K562 (cell line): ENCODE measurements at regions not wholly inside any gene's neighbourhood (a gene's known extent, or its start where the extent isn't known, plus 50 kb on each side); places are given as distances from the start of the nearest gene placed in this dataset.

Source experiments
- ATAC-seq: fragments of 200-7000 bp; cut with Tn5 transposase; 3 replicates; pipeline ENCODE4 v1.9.1; 2020; ENCODE audit warnings: moderate library complexity
- BruUV-seq: library from RNA; stranded (reverse); fragments of 400-500 nt; replicated peaks from 2 replicates; lab custom pipeline; 2021; lab: Mats Ljungman, UMichigan
- CTCF ChIA-PET: fragments of 300-600 bp; formaldehyde crosslinking; extraction: SDS; loops from one replicate; lab custom pipeline; 2021; ENCODE audit warnings: low intra/inter-chr PET ratio; lab: Yijun Ruan, JAX
- POLR2A ChIA-PET: fragments of 300-600, 350-650 bp; sonication (Branson Sonifier 250); formaldehyde crosslinking; extraction: SDS; loops from one replicate; lab custom pipeline; 2021; ENCODE audit warnings: antibody characterized with exemption, inconsistent platforms; lab: Yijun Ruan, JAX
- DNase-seq, 4 experiments: peaks; one replicate each; pipeline versions ENCODE4 v3.0.0 to v3.0.0-alpha.2; 2011 to 2018; ENCODE audit warnings: low spot score in 3 of 4, mixed read lengths in 3 of 4; ENCODE audit errors: extremely low read depth in 1 of 4
- FAIRE-seq: peaks from 2 replicates; lab custom pipeline; 2011; peaks lifted over from hg19 to GRCh38; lab: Jason Lieb, UNC
- H2AFZ ChIP-seq: 2 replicates; pipeline ENCODE4 v1.6.0; 2011; ENCODE audit warnings: low read depth, low read length, control low read depth, inconsistent platforms
- H3K27ac ChIP-seq: fragments of 200-600 bp; 3 replicates; pipeline ENCODE4 v1.8.0; 2011; ENCODE audit warnings: low read depth, mild to moderate bottlenecking, control low read depth, inconsistent platforms, low read length, moderate library complexity, mixed read lengths; ENCODE audit errors: extremely low read depth
- H3K27me3 ChIP-seq, 2 experiments: fragments of 300-600 bp in 1 of 2; 2 replicates in 1 of 2; 3 replicates in 1 of 2; pipeline versions ENCODE4 v1.6.0 to v1.8.0; 2011; ENCODE audit warnings: inconsistent platforms in 2 of 2, low read length in 2 of 2, mild to moderate bottlenecking in 1 of 2, mixed read lengths in 1 of 2, moderate library complexity in 1 of 2; ENCODE audit not compliant: control insufficient read depth in 2 of 2, insufficient read depth in 2 of 2
- H3K36me3 ChIP-seq: fragments of 300-600 bp; 3 replicates; pipeline ENCODE4 v1.8.0; 2011; ENCODE audit warnings: mild to moderate bottlenecking, low read length, inconsistent platforms; ENCODE audit not compliant: control insufficient read depth, insufficient read depth
- H3K4me1 ChIP-seq, 2 experiments: fragments of 200-600 bp in 1 of 2; replicated peaks in 1 of 2; 2 replicates in 1 of 2; 3 replicates in 1 of 2; pipeline versions ENCODE4 v1.5.1 to v1.8.0; 2011; ENCODE audit warnings: inconsistent platforms in 2 of 2, low read length in 2 of 2, mild to moderate bottlenecking in 1 of 2, mixed read lengths in 1 of 2, moderate library complexity in 1 of 2; ENCODE audit not compliant: control insufficient read depth in 2 of 2, insufficient read depth in 2 of 2
- H3K4me2 ChIP-seq: 2 replicates; pipeline ENCODE4 v1.6.1; 2011; ENCODE audit warnings: low read length, control low read depth, inconsistent platforms, mixed read lengths; ENCODE audit not compliant: insufficient read depth
- H3K4me3 ChIP-seq: fragments of 200-600 bp; sonication (generic), shearing (Covaris generic); 2 replicates; pipeline ENCODE4 v1.5.1; 2016; ENCODE audit warnings: control low read depth, inconsistent platforms
- H3K79me2 ChIP-seq: fragments of 200-600 bp; 3 replicates; pipeline ENCODE4 v1.8.0; 2011; ENCODE audit warnings: low read length, inconsistent platforms; ENCODE audit not compliant: control insufficient read depth, insufficient read depth
- H3K9ac ChIP-seq, 2 experiments: 2 replicates each; pipeline versions ENCODE4 v1.6.0 to v1.6.1; 2011; ENCODE audit warnings: low read depth in 2 of 2, low read length in 2 of 2, control low read depth in 1 of 2, inconsistent platforms in 1 of 2, mild to moderate bottlenecking in 1 of 2, mixed read lengths in 1 of 2; ENCODE audit not compliant: insufficient read depth in 1 of 2
- H3K9me1 ChIP-seq: one replicate; pipeline ENCODE4 v1.6.0; 2011; ENCODE audit warnings: inconsistent platforms, mild to moderate bottlenecking, low read length, moderate library complexity; ENCODE audit not compliant: control insufficient read depth, insufficient read depth
- H3K9me3 ChIP-seq: replicated peaks from 2 replicates; pipeline ENCODE4 v1.5.1; 2011; ENCODE audit warnings: low read depth, low read length, inconsistent platforms; ENCODE audit not compliant: control insufficient read depth, insufficient read depth
- H4K20me1 ChIP-seq: replicated peaks from 2 replicates; pipeline ENCODE4 v1.6.1; 2011; ENCODE audit warnings: low read length, inconsistent platforms, mixed read lengths; ENCODE audit not compliant: control insufficient read depth, insufficient read depth
- WGBS: fragments of 100-300 bp; shearing (Covaris generic); methylation state at CpG from one replicate; pipeline ENCODE4 v1.1.6; 2016; ENCODE audit warnings: low coverage, mixed read lengths; ENCODE audit not compliant: insufficient coverage; ENCODE audit errors: missing lambda C conversion rate; 5-methylcytosine and 5-hydroxymethylcytosine counted together
- in situ Hi-C: fragments of 300-500 bp; cut with MboI; formaldehyde crosslinking; loops from 4 replicates; pipeline ENCODE4 v1.15.0; 2018; ENCODE audit warnings: inconsistent platforms, mixed read lengths
- intact Hi-C: fragments of 100-400 bp; cut with micrococcal nuclease; formaldehyde crosslinking; loops from 2 replicates; pipeline ENCODE4 v1.14.2; 2022
- TF ChIP-seq, protein P1 (sequence below), 3 experiments: IDR thresholded peaks in 2 of 3; conservative IDR thresholded peaks in 1 of 3; 2 replicates each; pipeline ENCODE4 v1.5.1; 2011 to 2012; ENCODE audit warnings: low read length in 3 of 3, mild to moderate bottlenecking in 3 of 3, control low read depth in 2 of 3, improper control_type of control experiment in 1 of 3, inconsistent platforms in 1 of 3, low read depth in 1 of 3, mixed read lengths in 1 of 3, moderate library complexity in 1 of 3; ENCODE audit not compliant: insufficient read depth in 2 of 3
- TF ChIP-seq, protein P2 (sequence below): fragments of 450-650 bp; IDR thresholded peaks from 2 replicates; pipeline ENCODE4 v1.6.1; 2016; ENCODE audit warnings: antibody characterized with exemption

DNA sequence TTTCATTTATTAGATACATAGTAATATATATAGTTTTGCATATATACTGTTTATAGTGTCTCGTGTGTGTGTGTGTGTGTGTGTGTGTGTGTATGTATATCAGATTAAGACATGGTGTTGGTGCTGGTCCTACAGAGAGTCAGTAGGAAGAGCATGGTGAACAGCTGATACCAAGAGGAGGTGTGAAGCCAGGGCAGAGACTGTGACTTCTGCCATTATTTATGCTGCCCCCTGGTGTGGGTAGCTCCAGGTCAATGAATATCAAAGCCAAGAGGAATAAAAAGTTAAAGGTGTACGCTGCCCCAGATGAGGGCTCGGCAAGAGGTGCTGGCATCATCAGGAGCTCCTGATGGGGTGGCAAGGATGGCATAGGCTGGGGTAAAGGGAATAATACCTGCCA is 299.5 kb upstream of the RASGRP1 start:
- no peaks in the 10 kb centered on the region for H3K27me3 ChIP-seq
- WGBS = 0% methylated on average over 3 of the region's 3 CpGs
- H3K9ac ChIP-seq = no peak overlapping the region
- TF ChIP-seq, protein P1, sequence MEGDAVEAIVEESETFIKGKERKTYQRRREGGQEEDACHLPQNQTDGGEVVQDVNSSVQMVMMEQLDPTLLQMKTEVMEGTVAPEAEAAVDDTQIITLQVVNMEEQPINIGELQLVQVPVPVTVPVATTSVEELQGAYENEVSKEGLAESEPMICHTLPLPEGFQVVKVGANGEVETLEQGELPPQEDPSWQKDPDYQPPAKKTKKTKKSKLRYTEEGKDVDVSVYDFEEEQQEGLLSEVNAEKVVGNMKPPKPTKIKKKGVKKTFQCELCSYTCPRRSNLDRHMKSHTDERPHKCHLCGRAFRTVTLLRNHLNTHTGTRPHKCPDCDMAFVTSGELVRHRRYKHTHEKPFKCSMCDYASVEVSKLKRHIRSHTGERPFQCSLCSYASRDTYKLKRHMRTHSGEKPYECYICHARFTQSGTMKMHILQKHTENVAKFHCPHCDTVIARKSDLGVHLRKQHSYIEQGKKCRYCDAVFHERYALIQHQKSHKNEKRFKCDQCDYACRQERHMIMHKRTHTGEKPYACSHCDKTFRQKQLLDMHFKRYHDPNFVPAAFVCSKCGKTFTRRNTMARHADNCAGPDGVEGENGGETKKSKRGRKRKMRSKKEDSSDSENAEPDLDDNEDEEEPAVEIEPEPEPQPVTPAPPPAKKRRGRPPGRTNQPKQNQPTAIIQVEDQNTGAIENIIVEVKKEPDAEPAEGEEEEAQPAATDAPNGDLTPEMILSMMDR (IDR thresholded peaks at IDR 0.05 in 2 of 3, conservative IDR thresholded peaks at IDR 0.05 in 1 of 3; ENCODE audit: insufficient read depth in 2 of 3, low read depth in 1 of 3, low read length in 3 of 3) = 0 out of 6 replicates have a peak, but pooled peaks of 1 of the 3 experiments have one; percentile 3
- TF ChIP-seq, protein P2, sequence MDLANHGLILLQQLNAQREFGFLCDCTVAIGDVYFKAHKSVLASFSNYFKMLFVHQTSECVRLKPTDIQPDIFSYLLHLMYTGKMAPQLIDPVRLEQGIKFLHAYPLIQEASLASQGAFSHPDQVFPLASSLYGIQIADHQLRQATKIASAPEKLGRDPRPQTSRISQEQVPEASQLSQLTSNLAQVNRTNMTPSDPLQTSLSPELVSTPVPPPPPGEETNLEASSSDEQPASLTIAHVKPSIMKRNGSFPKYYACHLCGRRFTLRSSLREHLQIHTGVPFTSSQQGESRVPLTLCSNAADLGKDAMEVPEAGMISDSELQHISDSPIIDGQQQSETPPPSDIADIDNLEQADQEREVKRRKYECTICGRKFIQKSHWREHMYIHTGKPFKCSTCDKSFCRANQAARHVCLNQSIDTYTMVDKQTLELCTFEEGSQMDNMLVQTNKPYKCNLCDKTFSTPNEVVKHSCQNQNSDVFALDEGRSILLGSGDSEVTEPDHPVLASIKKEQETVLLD = no peak
- H3K4me2 ChIP-seq = no peak overlapping the region
- no peaks in the 10 kb centered on the region for H4K20me1 ChIP-seq
- no peak overlapping the region for H3K27ac ChIP-seq
- ATAC-seq (no peak), DNase-seq (no peak), FAIRE-seq (no peak)
- H3K36me3 ChIP-seq = no peaks in the 10 kb centered on the region
- POLR2A ChIA-PET = no interaction called here
- no TSS peak for BruUV-seq
- CTCF ChIA-PET = no interaction called here
- intact Hi-C loops (no loop called here), in situ Hi-C loops (no loop called here)
- no peaks in the 10 kb centered on the region for H3K79me2 ChIP-seq
- H3K4me1 ChIP-seq = no peaks in the 10 kb centered on the region
- H3K9me1 ChIP-seq = no peaks in the 10 kb centered on the region
- no peaks in the 10 kb centered on the region for H3K9me3 ChIP-seq
- no peak overlapping the region for H3K4me3 ChIP-seq
- no peak overlapping the region for H2AFZ ChIP-seq
